Epithelial cell of esophagus (primary cell): ENCODE measurements at regions not wholly inside any gene's neighbourhood (a gene's known extent, or its start where the extent isn't known, plus 50 kb on each side); places are given as distances from the start of the nearest gene placed in this dataset.

Experiments used
- DNase-seq: peaks from one replicate; pipeline ENCODE4 v3.0.0; 2010; ENCODE audit warnings: low read depth
- H3K4me3 ChIP-seq: 2 replicates; pipeline ENCODE4 v1.5.1; 2011; ENCODE audit warnings: mild to moderate bottlenecking, low read length, control low read depth
- CTCF ChIP-seq: IDR thresholded peaks from 2 replicates; pipeline ENCODE4 v1.5.1; 2011; ENCODE audit warnings: low read depth, mild to moderate bottlenecking, low read length, control low read depth, inconsistent platforms; ENCODE audit not compliant: insufficient read depth; ENCODE audit errors: missing control alignments

GRCh38 chrX:114365065-114365834 lies 218.6 kb upstream of the HTR2C start:
- DNase-seq: no peak
- no peak for TF ChIP-seq CTCF
- H3K4me3 ChIP-seq: no peak overlapping the region

GRCh38 chrX:114372937-114373336 lies 210.9 kb upstream of the HTR2C start:
- H3K4me3 ChIP-seq: no peak overlapping the region
- TF ChIP-seq CTCF: no peak
- no peak for DNase-seq

GRCh38 chrX:114390251-114390796 lies 193.6 kb upstream of the HTR2C start:
- H3K4me3 ChIP-seq: no peak overlapping the region
- no peak for TF ChIP-seq CTCF
- no peak for DNase-seq
